Stomach (tissue), 8 donors: ENCODE measurements at regions not wholly inside any gene's neighbourhood (a gene's known extent, or its start where the extent isn't known, plus 50 kb on each side); places are given as distances from the start of the nearest gene placed in this dataset.
A peak's percentile ranks its signal among the peaks of the same experiment; 100 is the strongest.

Experiments
- DNase-seq, 2 donors: peaks; one replicate each; pipeline versions ENCODE4 v3.0.0 to v3.0.0-alpha.2; 2013 to 2019
- H3K27ac ChIP-seq, 5 donors: fragments of 200-600 bp in 4 of 5; sonication (generic) in 4 of 5; one replicate each; pipeline ENCODE4 v1.5.1; 2013 to 2019; ENCODE audit warnings: mild to moderate bottlenecking in 1 of 5, moderate library complexity in 1 of 5
- H3K27me3 ChIP-seq, 3 donors: fragments of 200-600 bp; sonication (generic); one replicate each; pipeline ENCODE4 v1.5.1; 2017 to 2019; ENCODE audit warnings: mixed run types in 1 of 3
- H3K36me3 ChIP-seq, 4 donors: fragments of 200-600 bp; sonication (generic); 1 replicate in 3 of 4; 2 replicates in 1 of 4; pipeline ENCODE4 v1.5.1; 2016 to 2019
- H3K4me1 ChIP-seq, 4 donors: fragments of 200-600 bp; sonication (generic); one replicate each; pipeline ENCODE4 v1.5.1; 2016 to 2019
- H3K4me3 ChIP-seq, 4 donors: fragments of 200-600 bp; sonication (generic) in 3 of 4; one replicate each; pipeline ENCODE4 v1.5.1; 2016 to 2019; ENCODE audit warnings: mild to moderate bottlenecking in 1 of 4
- H3K9me3 ChIP-seq, 4 donors: fragments of 200-600 bp; sonication (generic); one replicate each; pipeline ENCODE4 v1.5.1; 2016 to 2019
- CTCF ChIP-seq, 7 experiments: fragments of 450-650 bp in 4 of 7; fragments of 200-600 bp in 3 of 7; sonication (generic) in 3 of 7; IDR thresholded peaks; one replicate each; pipeline ENCODE4 v1.5.1; 2016 to 2019; ENCODE audit warnings: antibody characterized with exemption in 7 of 7, control low read depth in 2 of 7, mild to moderate bottlenecking in 1 of 7
- EP300 ChIP-seq: sonication (generic); formaldehyde crosslinking; IDR thresholded peaks from one replicate; pipeline ENCODE4 v1.6.1; 2017; ENCODE audit warnings: antibody characterized with exemption
- POLR2A ChIP-seq, 4 donors: fragments of 450-650 bp; IDR thresholded peaks; one replicate each; pipeline ENCODE4 v1.6.1; 2016; ENCODE audit warnings: antibody characterized with exemption in 4 of 4, control low read depth in 2 of 4, mild to moderate bottlenecking in 1 of 4, moderate library complexity in 1 of 4
- POLR2AphosphoS5 ChIP-seq, 3 donors: sonication (generic); formaldehyde crosslinking; IDR thresholded peaks; one replicate each; pipeline ENCODE4 v1.6.1; 2016; ENCODE audit warnings: antibody characterized with exemption in 3 of 3
- WGBS, 5 donors: extraction: QIAGEN DNeasy Blood & Tissue Kit in 3 of 5; methylation state at CpG; one replicate each; pipeline versions ENCODE4 v1.1.5 to v1.1.7; 2013 to 2018; 5-methylcytosine and 5-hydroxymethylcytosine counted together
- intact Hi-C: fragments of 100-400 bp; cut with DNase I; formaldehyde crosslinking; loops from one replicate; pipeline ENCODE4 v1.15.1; 2023; ENCODE audit warnings: low total_unique reads
- donor health status: healthy with polysubstance abuse.
- donor health status: Bipolar disorder and iron deficiency.
- donor health status: healthy.

- intact Hi-C loops, result no loop called here
- no peaks in the 10 kb centered on the region for H3K9me3 ChIP-seq
- TF ChIP-seq POLR2A (IDR thresholded peaks at IDR 0.05) (no peak), POLR2AphosphoS5 (IDR thresholded peaks at IDR 0.05) (no peak), EP300 (no peak)
- no peak overlapping the region for H3K27ac ChIP-seq
- H3K4me1 ChIP-seq, result peaks cover 0 to 27% (median 19%) of the 10 kb centered on the region in 4 donors
- no peak overlapping the region for H3K4me3 ChIP-seq
- DNase-seq, result no peak
- no peaks in the 10 kb centered on the region for H3K36me3 ChIP-seq
- WGBS, 5 donors, result 80 to 100% (median 91%) methylated on average over 1 of the region's 1 CpG
- no peaks in the 10 kb centered on the region for H3K27me3 ChIP-seq
These were observed 170.7 kb upstream of the KITLG start for GRCh38 chr12:88750867-88751543.

DNA sequence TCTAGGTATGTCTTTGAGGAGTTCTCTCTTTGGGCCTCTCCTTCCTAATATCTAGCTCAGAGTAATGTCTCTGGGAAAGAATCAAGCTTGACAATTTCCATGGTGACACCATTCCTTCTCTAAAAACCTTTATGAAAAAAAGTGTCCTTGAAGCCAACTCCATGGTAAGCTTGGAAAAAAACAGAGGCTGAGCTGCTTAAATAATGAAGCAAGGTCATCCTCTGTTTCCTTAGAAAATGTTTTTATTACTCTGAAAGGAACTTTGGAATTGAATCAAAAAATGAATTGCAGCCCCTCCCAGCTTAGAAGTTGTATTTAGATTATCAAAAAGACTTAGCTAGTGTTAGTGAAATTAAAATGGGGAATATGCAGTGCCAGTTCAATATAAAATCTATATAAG, 166.1 kb upstream of the KITLG start:
- no peak overlapping the region for H3K4me3 ChIP-seq
- no peaks in the 10 kb centered on the region for H3K36me3 ChIP-seq
- intact Hi-C loops, result no loop called here
- TF ChIP-seq POLR2AphosphoS5 (IDR thresholded peaks at IDR 0.05) (no peak), POLR2A (IDR thresholded peaks at IDR 0.05) (no peak), EP300 (no peak), CTCF (IDR thresholded peaks at IDR 0.05) (no peak)
- peak in 1 of 2 donors; percentile 11 for DNase-seq
- no peaks in the 10 kb centered on the region for H3K27me3 ChIP-seq
- H3K9me3 ChIP-seq, result no peaks in the 10 kb centered on the region
- no peak overlapping the region for H3K27ac ChIP-seq
- peaks cover 0 to 24% (median 17%) of the 10 kb centered on the region in 4 donors for H3K4me1 ChIP-seq

GRCh38 chr12:88743946-88744685, 163.8 kb upstream of the KITLG start:
- intact Hi-C loops, result no loop called here
- DNase-seq, result peak in 1 of 2 donors; percentile 9
- WGBS, 5 donors, result 80 to 85% (median 83%) methylated on average over 12 of the region's 12 CpGs
- H3K4me3 ChIP-seq, result no peak overlapping the region
- H3K27me3 ChIP-seq, result no peaks in the 10 kb centered on the region
- no peaks in the 10 kb centered on the region for H3K36me3 ChIP-seq
- no peak overlapping the region for H3K27ac ChIP-seq
- TF ChIP-seq POLR2AphosphoS5 (IDR thresholded peaks at IDR 0.05), result no peak
- TF ChIP-seq CTCF (IDR thresholded peaks at IDR 0.05), result no peak
- H3K4me1 ChIP-seq, result peaks cover 0 to 24% (median 19%) of the 10 kb centered on the region in 4 donors
- H3K9me3 ChIP-seq, result no peaks in the 10 kb centered on the region

- 40 to 54% (median 53%) methylated on average over 8 of the region's 8 CpGs for WGBS, 5 donors
- intact Hi-C loops, result no loop called here
- peak; percentile 22 to 44 for DNase-seq
- TF ChIP-seq POLR2AphosphoS5 (IDR thresholded peaks at IDR 0.05), result peak in 1 of 3 donors; percentile 44
- TF ChIP-seq POLR2A (IDR thresholded peaks at IDR 0.05), result no peak
- no peak for TF ChIP-seq EP300
- no peak for TF ChIP-seq CTCF (IDR thresholded peaks at IDR 0.05)
- no peaks in the 10 kb centered on the region for H3K27me3 ChIP-seq
- no peaks in the 10 kb centered on the region for H3K36me3 ChIP-seq
- H3K27ac ChIP-seq, result peak overlapping the region in 3 of 5 donors; percentile 61 to 69 (median 68)
- H3K9me3 ChIP-seq, result no peaks in the 10 kb centered on the region
- no peak overlapping the region for H3K4me3 ChIP-seq
- peaks cover 0 to 11% (median 0%) of the 10 kb centered on the region in 4 donors for H3K4me1 ChIP-seq
These were observed 157.7 kb upstream of the KITLG start for GRCh38 chr12:88737838-88738472.
